ENCODE measurements at regions not wholly inside any gene's neighbourhood (a gene's known extent, or its start where the extent isn't known, plus 50 kb on each side); places are given as distances from the start of the nearest gene placed in this dataset.

DNA sequence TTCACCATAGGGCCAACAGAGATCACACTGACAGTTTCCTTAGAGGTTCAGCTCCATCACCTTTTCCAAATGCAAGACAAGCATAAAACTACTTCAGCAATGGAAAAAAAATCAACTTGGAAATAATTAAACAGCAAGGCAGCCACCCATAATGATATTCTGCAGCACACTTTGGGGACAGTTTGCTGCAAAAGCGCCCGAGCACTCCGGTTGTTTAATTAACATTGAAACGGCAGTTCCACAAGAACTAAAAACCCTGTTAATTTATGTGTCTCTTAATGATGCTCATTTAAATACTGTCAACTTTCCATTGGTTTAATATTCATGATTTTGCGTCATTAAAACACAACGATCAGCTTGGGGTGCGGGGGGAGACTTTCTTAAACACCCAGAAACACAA is 153.2 kb downstream of the ELAVL4 start:
- Histone ChIP-seq H3K18ac (ENCODE audit: low read length) (no peak overlapping the region), H4K8ac (ENCODE audit: low read depth, low read length) (no peak overlapping the region), H2BK120ac (ENCODE audit: low read depth, low read length) (no peak overlapping the region), H3K4me3 (ENCODE audit: low read length in 2 of 2) (no peak overlapping the region), H2AFZ (ENCODE audit: low read length) (no peak overlapping the region), H3K4me2 (ENCODE audit: insufficient read depth, low read length, poor library complexity, severe bottlenecking) (no peak overlapping the region), H3K23ac (ENCODE audit: low read depth, low read length, poor library complexity) (no peak overlapping the region), H3K9ac (ENCODE audit: low read depth, low read length, poor library complexity) (no peak overlapping the region), H3K14ac (ENCODE audit: low read length) (no peak overlapping the region), H2BK5ac (ENCODE audit: low read length) (no peak overlapping the region), H2BK15ac (ENCODE audit: low read length) (no peak overlapping the region), H3K79me1 (ENCODE audit: low read depth, low read length) (no peaks in the 10 kb centered on the region), H3K36me3 (replicated peaks in 1 of 2; ENCODE audit: control insufficient read depth in 2 of 2, insufficient read depth in 2 of 2, low read length in 2 of 2) (no peaks in the 10 kb centered on the region), H2AK5ac (ENCODE audit: low read depth, low read length) (no peak overlapping the region), H3K4me1 (ENCODE audit: control insufficient read depth in 2 of 2, insufficient read depth in 1 of 2, low read depth in 1 of 2, low read length in 2 of 2) (no peaks in the 10 kb centered on the region), H3K27me3 (ENCODE audit: control insufficient read depth in 3 of 3, insufficient read depth in 3 of 3, low read depth in 1 of 3, low read length in 3 of 3) (no peaks in the 10 kb centered on the region), H4K91ac (ENCODE audit: low read depth, low read length, poor library complexity) (no peak overlapping the region), H3K9me3 (replicated peaks in 1 of 2; ENCODE audit: control insufficient read depth in 2 of 2, insufficient read depth in 1 of 2, low read depth in 1 of 2, low read length in 2 of 2) (no peaks in the 10 kb centered on the region), H2BK12ac (ENCODE audit: low read length) (no peak overlapping the region), H3K4ac (ENCODE audit: low read length) (no peak overlapping the region), H3K27ac (replicated peaks; ENCODE audit: low read length) (no peak overlapping the region)
- no peak for DNase-seq (ENCODE audit: low spot score)
- WGBS, 2 donors (ENCODE audit: extremely low coverage in 2 of 2, insufficient read length in 2 of 2, insufficient replicate concordance in 1 of 2), result no CpG with 5 or more reads among the region's 7 CpGs

DNA sequence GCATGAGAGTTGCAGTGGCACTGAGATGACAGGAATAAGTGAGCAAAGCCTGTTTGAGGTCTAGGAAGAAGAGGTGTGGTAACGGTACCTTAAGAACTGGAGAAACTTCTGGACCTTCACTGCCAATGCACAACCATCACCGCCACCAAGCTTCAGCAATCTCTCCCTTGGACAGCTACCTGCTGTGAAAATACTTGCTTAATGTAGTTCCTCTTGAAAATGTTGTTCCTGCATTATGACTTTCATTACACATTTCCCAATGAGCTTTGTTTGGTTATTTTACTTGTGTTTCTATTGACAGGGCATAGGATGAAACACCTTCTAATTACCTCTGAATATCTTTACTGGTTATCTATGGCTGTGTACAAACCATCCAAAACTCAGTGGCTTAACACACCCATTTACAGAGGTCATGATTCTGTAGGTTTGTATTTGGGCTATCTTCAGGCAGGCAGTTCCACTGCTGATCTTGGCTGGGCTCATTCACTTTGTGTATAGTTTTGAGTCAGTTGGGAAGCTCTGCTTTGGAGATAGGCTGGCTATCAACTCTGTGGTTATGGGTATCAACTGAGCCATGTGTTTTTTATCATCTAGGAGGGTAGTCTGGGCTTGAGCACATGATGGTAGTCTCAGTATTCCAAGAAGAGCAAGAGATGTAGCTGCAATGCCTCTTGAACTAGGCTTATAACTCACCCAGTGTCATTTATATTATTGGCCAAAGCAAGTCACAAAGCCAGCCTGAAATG is 149.4 kb downstream of the ELAVL4 start:
- no CpG with 5 or more reads among the region's 2 CpGs for WGBS, 2 donors (ENCODE audit: extremely low coverage in 2 of 2, insufficient read length in 2 of 2, insufficient replicate concordance in 1 of 2)
- Histone ChIP-seq H3K27ac (replicated peaks; ENCODE audit: low read length) (no peak overlapping the region), H2AK5ac (ENCODE audit: low read depth, low read length) (no peak overlapping the region), H2BK120ac (ENCODE audit: low read depth, low read length) (no peak overlapping the region), H3K23ac (ENCODE audit: low read depth, low read length, poor library complexity) (no peak overlapping the region), H4K8ac (ENCODE audit: low read depth, low read length) (no peak overlapping the region), H3K9ac (ENCODE audit: low read depth, low read length, poor library complexity) (no peak overlapping the region), H3K4me2 (ENCODE audit: insufficient read depth, low read length, poor library complexity, severe bottlenecking) (no peak overlapping the region), H2BK12ac (ENCODE audit: low read length) (no peak overlapping the region), H4K91ac (ENCODE audit: low read depth, low read length, poor library complexity) (no peak overlapping the region), H3K9me3 (replicated peaks in 1 of 2; ENCODE audit: control insufficient read depth in 2 of 2, insufficient read depth in 1 of 2, low read depth in 1 of 2, low read length in 2 of 2) (no peaks in the 10 kb centered on the region), H3K27me3 (ENCODE audit: control insufficient read depth in 3 of 3, insufficient read depth in 3 of 3, low read depth in 1 of 3, low read length in 3 of 3) (no peaks in the 10 kb centered on the region), H3K36me3 (replicated peaks in 1 of 2; ENCODE audit: control insufficient read depth in 2 of 2, insufficient read depth in 2 of 2, low read length in 2 of 2) (no peaks in the 10 kb centered on the region), H3K18ac (ENCODE audit: low read length) (no peak overlapping the region), H2BK5ac (ENCODE audit: low read length) (no peak overlapping the region), H3K4me1 (ENCODE audit: control insufficient read depth in 2 of 2, insufficient read depth in 1 of 2, low read depth in 1 of 2, low read length in 2 of 2) (no peaks in the 10 kb centered on the region), H2AFZ (ENCODE audit: low read length) (no peak overlapping the region), H3K14ac (ENCODE audit: low read length) (no peak overlapping the region), H3K79me1 (ENCODE audit: low read depth, low read length) (no peaks in the 10 kb centered on the region), H2BK15ac (ENCODE audit: low read length) (no peak overlapping the region), H3K4ac (ENCODE audit: low read length) (no peak overlapping the region), H3K4me3 (ENCODE audit: low read length in 2 of 2) (no peak overlapping the region)
- DNase-seq (ENCODE audit: low spot score), result no peak

DNA sequence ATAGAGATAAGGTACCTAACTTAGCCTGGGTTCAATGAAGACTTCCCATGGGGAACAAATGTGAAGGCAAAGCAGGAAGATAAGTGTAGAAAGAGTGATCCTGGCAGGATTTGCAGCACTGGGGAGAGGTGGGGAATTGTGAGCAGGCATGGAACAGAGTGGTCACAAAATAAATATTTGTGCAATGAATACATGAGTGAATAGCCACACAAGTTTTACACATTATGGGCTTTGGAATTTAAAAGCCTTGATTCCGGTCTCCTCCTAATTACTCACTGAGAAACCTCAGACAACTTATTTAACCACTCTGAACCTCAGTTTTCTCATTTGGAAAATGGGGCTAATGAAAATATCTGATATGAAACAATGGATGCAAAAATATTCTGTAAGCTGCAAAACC is 148.3 kb downstream of the ELAVL4 start:
- H3K23ac ChIP-seq (ENCODE audit: low read depth, low read length, poor library complexity), result no peak overlapping the region
- H3K9me3 ChIP-seq (replicated peaks in 1 of 2; ENCODE audit: control insufficient read depth in 2 of 2, insufficient read depth in 1 of 2, low read depth in 1 of 2, low read length in 2 of 2), result no peaks in the 10 kb centered on the region
- no peak overlapping the region for H3K27ac ChIP-seq (replicated peaks; ENCODE audit: low read length)
- H3K9ac ChIP-seq (ENCODE audit: low read depth, low read length, poor library complexity), result no peak overlapping the region
- no peak for DNase-seq (ENCODE audit: low spot score)
- no peaks in the 10 kb centered on the region for H3K27me3 ChIP-seq (ENCODE audit: control insufficient read depth in 3 of 3, insufficient read depth in 3 of 3, low read depth in 1 of 3, low read length in 3 of 3)
- no peak overlapping the region for H3K14ac ChIP-seq (ENCODE audit: low read length)
- H2BK5ac ChIP-seq (ENCODE audit: low read length), result no peak overlapping the region
- H3K79me1 ChIP-seq (ENCODE audit: low read depth, low read length), result no peaks in the 10 kb centered on the region
- no peaks in the 10 kb centered on the region for H3K36me3 ChIP-seq (replicated peaks in 1 of 2; ENCODE audit: control insufficient read depth in 2 of 2, insufficient read depth in 2 of 2, low read length in 2 of 2)
- H2BK15ac ChIP-seq (ENCODE audit: low read length), result no peak overlapping the region
- no peak overlapping the region for H3K4me3 ChIP-seq (ENCODE audit: low read length in 2 of 2)
- no peak overlapping the region for H3K4ac ChIP-seq (ENCODE audit: low read length)
- H2BK120ac ChIP-seq (ENCODE audit: low read depth, low read length), result no peak overlapping the region
- peaks cover 5 to 6% of the 10 kb centered on the region in 2 donors for H3K4me1 ChIP-seq (ENCODE audit: control insufficient read depth in 2 of 2, insufficient read depth in 1 of 2, low read depth in 1 of 2, low read length in 2 of 2)
- H2BK12ac ChIP-seq (ENCODE audit: low read length), result no peak overlapping the region
- H2AFZ ChIP-seq (ENCODE audit: low read length), result no peak overlapping the region
- H4K91ac ChIP-seq (ENCODE audit: low read depth, low read length, poor library complexity), result no peak overlapping the region
- no CpG with 5 or more reads among the region's 1 CpG for WGBS, 2 donors (ENCODE audit: extremely low coverage in 2 of 2, insufficient read length in 2 of 2, insufficient replicate concordance in 1 of 2)
- no peak overlapping the region for H3K4me2 ChIP-seq (ENCODE audit: insufficient read depth, low read length, poor library complexity, severe bottlenecking)
- H3K18ac ChIP-seq (ENCODE audit: low read length), result no peak overlapping the region
- no peak overlapping the region for H2AK5ac ChIP-seq (ENCODE audit: low read depth, low read length)
- H4K8ac ChIP-seq (ENCODE audit: low read depth, low read length), result no peak overlapping the region
